ENCODE measurements at regions not wholly inside any gene's neighbourhood (a gene's known extent, or its start where the extent isn't known, plus 50 kb on each side); places are given as distances from the start of the nearest gene placed in this dataset.
"Not testable (repeated sequence)": the region's sequence is repeated elsewhere in the genome, so short reads cannot be mapped to it uniquely, and the experiment has no call there.

- TF ChIP-seq, protein P1, sequence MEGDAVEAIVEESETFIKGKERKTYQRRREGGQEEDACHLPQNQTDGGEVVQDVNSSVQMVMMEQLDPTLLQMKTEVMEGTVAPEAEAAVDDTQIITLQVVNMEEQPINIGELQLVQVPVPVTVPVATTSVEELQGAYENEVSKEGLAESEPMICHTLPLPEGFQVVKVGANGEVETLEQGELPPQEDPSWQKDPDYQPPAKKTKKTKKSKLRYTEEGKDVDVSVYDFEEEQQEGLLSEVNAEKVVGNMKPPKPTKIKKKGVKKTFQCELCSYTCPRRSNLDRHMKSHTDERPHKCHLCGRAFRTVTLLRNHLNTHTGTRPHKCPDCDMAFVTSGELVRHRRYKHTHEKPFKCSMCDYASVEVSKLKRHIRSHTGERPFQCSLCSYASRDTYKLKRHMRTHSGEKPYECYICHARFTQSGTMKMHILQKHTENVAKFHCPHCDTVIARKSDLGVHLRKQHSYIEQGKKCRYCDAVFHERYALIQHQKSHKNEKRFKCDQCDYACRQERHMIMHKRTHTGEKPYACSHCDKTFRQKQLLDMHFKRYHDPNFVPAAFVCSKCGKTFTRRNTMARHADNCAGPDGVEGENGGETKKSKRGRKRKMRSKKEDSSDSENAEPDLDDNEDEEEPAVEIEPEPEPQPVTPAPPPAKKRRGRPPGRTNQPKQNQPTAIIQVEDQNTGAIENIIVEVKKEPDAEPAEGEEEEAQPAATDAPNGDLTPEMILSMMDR (IDR thresholded peaks at IDR 0.05): not testable (repeated sequence)
- not testable (repeated sequence) for TF ChIP-seq ZFX (IDR thresholded peaks at IDR 0.05; ENCODE audit: borderline replicate concordance)
Measured at GRCh38 chr7:76118253-76119036, 70.5 kb downstream of the MDH2 start.

All from 22Rv1 (cell line).